ACHN (cell line): ENCODE measurements at regions not wholly inside any gene's neighbourhood (a gene's known extent, or its start where the extent isn't known, plus 50 kb on each side); places are given as distances from the start of the nearest gene placed in this dataset.
"Not testable (repeated sequence)": the region's sequence is repeated elsewhere in the genome, so short reads cannot be mapped to it uniquely, and the experiment has no call there.

Source experiments
- DNase-seq: peaks from one replicate; pipeline ENCODE4 v3.0.0-alpha.2; 2015
- in situ Hi-C: cut with HindIII; loops from 2 replicates; pipeline ENCODE4 v1.10.0; 2017; ENCODE audit warnings: low sequenced_read_pairs, low pct_ligation_motif_present, low pct_unique_long_range_greater_than_20kb

DNA sequence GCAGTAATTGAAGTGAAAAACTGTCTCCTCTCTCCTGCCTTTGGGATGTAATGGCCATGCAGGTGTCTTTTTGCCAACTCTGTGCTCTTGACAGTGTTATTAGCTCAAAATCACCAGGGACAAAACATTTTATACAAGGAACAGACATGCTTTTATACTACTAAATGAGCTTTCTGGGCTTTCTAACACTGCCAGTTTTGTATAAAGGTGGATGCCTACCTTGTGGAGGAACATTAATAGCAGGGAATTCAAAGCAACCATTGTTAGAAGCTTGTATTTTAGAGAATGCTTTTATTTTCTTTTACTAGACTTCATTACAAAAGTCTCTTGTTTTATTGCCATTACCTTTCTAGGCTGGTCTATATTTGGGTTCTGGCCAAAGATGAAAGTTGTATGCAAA lies 54.7 kb upstream of the ARSJ start:
- no peak for DNase-seq
- in situ Hi-C loops = no loop called here

DNA sequence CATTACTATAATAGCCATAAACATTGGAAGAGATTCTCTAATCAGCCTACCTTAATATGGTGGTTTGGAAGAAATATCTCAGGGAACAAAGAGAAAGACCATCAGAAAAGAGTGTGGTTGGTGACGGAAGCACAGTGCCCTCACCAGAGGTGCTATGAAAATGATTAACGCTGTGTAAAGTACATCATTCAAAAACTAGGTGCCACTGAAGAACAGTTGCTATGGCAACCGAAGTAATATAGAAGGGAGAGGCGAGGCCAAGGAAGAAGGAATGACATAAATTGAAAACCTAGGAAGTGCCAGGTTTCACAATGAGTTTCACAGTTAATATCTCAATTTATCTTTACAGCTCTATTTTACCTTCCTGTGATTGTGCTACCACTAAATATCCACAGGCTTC lies 57.0 kb upstream of the ARSJ start:
- in situ Hi-C loops = no loop called here
- DNase-seq = no peak

DNA sequence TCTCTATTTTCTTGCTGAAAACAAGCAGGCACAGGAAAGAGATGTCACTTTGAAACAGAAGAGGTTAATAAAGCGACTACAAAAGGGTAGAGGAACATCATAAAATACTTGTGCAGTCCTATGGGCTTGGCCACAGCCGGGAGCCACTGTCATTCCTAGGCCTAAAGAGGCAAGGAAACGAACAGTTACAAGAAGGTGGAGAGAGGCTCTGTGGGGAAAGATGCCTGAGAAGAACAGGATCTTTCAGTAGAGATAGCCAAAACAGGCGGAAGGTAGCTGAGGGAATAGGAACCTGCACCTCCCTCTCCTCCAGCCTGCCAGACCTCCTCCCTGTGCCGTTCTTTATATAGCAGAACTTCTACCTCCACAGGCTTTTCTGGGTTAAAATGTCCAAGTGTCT lies 57.4 kb upstream of the ARSJ start:
- no peak for DNase-seq
- in situ Hi-C loops = no loop called here

DNA sequence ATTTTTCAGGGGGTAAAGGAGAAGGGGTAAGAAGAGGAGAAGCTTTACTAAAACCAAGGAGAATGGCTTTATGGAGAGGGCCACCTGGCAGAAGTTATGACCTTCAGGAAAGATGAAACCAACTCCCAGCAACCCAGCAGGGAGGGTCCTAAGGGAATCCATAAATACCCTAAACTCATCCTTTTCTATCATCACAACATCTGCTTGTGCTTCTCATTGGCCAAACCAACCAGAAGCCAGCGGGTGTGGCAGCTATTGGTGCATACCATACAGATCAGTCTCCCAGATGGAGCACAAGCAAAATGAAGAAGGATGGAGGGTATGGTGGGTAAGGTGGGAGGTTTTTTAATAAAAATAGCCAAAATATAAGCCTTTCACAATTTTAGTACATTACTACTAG lies 58.5 kb upstream of the ARSJ start:
- DNase-seq = no peak
- in situ Hi-C loops = no loop called here

DNA sequence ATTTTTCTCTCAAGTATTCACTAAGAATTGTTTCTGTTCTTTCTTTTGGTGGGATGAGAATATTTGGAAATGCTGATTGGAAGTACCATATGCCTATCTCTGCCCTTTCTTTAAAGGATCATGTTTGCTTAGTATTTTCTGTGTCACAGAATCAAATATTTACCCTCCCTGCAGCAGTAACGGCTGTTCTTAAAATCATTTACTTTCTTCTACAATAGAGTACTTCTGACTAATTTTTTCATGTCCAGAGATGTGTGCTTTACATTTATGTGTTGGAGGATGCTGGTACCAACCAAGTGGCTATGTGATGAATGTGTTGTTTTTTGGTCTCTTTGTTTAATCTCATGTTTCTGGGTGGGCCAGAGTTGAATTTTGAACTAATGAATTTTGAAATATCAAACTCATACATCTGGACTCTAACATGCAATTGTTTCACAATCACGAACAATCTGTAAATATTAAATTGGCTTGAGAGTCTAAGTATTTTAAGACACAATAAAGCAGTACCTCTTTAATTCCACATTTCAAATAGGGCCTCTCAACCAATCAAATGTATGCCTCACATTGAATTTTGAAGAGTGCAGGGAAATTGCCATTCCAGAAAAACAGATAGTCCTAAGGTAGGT lies 59.4 kb upstream of the ARSJ start:
- in situ Hi-C loops = no loop called here

DNA sequence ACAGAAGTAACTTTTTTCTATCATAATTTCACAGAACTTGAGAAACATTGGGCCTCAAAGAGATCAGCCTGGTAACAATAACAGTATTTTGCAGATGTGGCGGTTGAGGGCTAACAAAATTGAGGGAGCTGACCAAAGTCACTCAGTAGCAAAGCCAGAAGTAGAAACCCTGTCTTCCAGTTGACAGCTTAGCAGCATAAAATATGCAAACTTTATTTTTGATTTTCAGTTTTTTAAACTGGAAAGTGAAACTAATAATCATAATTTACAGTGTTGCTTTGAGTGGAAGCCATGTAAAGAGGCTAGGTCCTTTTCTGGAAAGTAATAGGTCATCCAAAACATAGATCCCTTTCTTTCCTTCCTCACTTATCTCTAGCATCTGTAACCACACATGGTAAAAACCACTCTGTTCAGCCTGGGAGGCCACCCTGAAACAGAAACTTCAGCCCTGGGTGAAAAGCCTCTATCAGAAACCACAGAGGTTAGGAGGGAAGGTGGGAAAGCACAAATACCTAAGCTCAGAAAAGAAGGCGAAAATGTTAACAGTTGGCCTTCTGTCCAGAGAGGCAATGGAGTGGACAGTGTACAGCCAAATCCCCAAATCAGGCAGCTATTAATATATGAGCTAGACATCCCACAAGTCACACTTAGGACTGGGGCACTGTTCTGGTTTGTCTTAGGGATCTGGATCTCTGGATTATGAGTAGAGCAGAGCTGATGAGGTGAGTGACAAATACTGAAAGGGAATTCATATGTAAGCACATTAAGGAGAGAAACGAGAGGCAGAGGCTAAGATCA lies 61.1 kb upstream of the ARSJ start:
- DNase-seq = no peak
- in situ Hi-C loops = no loop called here

More for the DNA sequence above, 59.4 kb upstream of the ARSJ start:
- DNase-seq = no peak

DNA sequence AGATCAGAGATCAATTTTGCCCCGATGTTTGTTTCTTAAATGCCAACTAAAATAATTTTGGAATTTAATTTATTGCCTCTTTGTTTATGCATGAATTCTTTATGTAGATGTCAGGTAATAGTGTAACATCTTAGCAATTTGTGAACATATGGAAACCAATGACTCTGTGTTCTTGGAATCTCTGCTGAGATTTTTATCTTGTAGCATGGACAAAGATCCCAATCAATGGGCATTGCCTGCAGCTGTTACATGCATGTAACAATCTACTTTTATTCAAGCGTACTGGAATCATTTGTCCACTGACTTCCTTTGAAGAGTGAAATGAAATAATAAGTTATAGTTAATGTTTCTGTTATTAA lies 61.6 kb upstream of the ARSJ start:
- in situ Hi-C loops = no loop called here
- DNase-seq = no peak

DNA sequence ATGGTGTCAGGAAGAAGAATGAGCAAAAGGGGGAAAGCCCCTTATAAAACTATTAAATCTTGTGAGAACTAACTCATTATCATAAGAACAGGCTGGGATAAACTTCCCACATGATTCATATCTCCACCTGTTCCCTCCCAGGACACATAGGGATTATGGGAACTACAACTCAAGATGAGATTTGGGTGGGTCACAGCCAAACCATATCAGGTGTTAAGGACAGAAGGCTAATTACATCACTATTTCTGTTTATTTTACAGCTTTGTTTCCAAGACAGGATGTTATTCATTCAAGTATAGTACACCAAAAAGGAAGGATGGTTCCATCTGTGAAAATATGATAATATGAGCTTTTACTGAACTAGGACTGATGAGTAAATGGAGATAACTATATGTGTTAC lies 63.7 kb upstream of the ARSJ start:
- in situ Hi-C loops = no loop called here

DNA sequence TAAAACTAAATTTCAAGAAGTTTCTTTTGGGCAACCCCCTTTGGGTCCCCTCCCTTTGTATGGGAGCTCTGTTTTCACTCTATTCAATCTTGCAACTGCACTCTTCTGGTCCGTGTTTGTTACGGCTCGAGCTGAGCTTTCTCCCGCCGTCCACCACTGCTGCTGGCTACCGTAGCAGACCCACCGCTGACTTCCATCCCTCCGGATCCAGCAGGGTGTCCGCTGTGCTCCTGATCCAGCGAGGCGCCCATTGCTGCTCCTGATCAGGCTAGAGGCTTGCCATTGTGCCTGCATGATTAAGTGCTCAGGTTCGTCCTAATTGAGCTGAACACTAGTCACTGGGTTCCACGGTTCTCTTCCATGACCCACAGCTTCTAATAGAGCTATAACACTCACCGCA lies 64.9 kb upstream of the ARSJ start:
- DNase-seq, in situ Hi-C loops: not testable (repeated sequence)

More for the DNA sequence above, 63.7 kb upstream of the ARSJ start:
- DNase-seq = no peak

DNA sequence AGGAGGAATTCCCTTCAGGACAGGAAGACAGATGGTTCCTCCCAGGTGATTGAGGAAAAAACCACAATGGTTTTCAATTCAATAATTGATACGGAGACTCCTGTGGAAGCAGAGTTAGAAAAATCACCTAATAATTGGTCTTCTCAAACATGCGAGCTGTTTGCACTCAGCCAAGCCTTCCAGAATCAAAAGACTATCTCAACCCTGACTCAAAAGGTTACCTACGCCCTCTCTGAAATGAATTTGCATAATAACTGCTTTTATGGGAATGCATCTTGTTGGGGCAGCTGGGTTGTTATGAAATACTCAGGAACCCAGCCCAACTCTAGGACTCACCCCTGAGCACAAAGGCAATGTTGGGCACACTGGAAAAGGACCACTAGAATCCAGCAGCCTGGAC lies 66.9 kb upstream of the ARSJ start:
- DNase-seq = no peak
- in situ Hi-C loops = no loop called here

DNA sequence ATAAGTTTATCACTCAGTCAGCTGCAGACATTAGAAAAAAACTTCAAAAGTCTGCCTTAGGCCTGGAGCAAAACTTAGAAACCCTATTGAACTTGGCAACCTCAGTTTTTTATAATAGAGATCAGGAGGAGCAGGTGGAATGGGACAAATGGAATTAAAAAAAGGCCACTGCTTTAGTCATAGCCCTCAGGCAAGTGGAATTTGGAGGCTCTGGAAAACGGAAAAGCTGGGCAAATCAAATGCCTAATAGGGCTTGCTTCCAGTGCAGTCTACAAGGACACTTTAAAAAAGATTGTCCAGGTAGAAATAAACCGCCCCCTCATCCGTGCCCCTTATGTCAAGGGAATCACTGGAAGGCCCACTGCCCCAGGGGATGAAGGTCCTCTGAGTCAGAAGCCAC lies 68.7 kb upstream of the ARSJ start:
- in situ Hi-C loops = not testable (repeated sequence)

DNA sequence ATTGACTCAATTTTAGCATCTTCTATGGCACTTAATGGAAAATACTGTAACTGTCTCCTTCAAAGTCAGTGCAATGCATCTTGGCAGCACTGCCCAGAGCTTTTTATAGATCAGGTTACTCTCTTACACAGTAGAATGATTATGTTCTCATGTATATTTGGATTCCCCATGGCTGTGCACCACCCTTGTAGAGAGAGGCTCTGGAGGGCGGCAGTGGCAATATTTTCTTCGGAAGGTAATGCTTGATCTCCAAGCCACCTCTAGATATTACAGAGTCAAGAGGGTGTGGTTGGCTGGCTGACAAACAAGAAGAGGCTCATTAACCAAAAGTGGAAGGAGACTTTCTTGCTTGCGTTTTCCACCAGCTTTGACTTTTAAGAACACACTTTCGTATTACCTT lies 72.8 kb upstream of the ARSJ start:
- in situ Hi-C loops = no loop called here
- DNase-seq = no peak

More for the DNA sequence above, 68.7 kb upstream of the ARSJ start:
- not testable (repeated sequence) for DNase-seq

DNA sequence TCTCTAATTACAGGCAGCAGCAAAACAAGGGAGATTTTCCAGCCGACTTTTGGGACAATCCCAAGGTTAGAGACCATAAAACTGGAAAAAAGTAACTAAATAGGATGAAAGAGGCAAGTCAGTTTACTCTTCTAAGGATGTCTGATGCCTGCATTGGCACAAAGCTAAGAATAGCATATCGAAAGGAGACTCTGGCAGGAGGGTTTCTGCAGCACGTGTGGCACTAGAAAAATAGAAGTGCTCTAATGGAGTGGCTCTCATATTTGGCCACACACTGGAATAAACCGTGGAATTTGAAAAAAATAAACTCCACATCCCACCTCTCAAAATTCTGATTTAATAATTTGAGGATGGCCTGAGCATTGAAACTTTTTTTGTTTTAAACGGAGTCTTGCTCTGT lies 77.2 kb upstream of the ARSJ start:
- in situ Hi-C loops = no loop called here
- DNase-seq = no peak

DNA sequence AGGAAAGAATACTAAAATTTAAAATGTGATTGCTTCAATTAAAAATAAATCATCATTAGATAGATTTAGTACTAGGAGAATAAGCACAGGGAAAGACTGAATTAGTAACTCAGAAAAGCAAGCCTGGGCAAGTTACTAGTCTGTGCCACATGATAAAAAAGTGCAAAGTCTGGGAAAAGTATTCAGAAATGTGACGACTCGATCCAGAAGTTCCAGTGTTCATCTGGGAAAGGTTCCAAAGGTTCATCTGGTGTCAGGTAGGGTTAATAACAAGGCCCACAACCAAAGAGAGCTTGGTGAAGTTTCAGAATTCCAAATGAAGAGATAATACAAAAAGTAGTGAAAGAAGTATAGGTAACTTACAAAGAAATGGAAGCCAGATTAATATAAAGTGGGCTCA lies 78.3 kb upstream of the ARSJ start:
- in situ Hi-C loops = no loop called here
- no peak for DNase-seq

DNA sequence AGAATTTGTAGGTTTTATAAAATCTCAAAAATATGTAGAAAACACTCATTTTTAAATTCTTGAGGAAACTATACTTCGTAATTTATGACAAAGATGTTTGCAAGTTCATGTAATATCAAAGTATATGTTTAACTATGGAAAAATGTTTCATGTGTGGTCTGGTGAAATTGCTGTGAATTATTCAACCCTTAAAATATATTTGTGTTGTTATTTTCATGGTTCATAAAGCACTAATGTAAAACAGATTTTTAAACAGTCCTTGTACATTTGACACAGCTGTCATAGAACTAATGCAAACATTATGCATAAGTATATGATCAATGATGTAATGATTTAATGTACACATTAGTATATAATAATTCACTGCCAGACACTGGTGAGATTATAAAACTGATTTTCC lies 83.1 kb upstream of the ARSJ start:
- in situ Hi-C loops = no loop called here
- DNase-seq = no peak

DNA sequence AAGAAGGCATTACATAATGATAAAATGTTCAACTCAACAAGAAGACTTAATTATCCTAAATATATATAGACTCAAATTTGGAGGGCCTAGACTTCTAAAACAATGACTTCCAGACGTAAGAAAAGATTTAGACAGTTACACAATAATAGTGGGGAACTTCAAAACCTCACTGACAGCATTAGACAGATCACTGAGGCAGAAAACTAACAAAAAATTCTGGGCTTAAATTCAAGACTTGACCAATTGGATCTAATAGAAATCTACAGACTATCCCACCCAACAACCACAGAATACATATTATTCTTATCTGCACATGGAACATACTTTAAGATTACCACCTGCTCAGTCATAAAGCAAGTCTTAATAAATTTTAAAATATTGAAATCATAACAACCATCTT lies 93.3 kb upstream of the ARSJ start:
- DNase-seq = no peak
- in situ Hi-C loops = no loop called here

DNA sequence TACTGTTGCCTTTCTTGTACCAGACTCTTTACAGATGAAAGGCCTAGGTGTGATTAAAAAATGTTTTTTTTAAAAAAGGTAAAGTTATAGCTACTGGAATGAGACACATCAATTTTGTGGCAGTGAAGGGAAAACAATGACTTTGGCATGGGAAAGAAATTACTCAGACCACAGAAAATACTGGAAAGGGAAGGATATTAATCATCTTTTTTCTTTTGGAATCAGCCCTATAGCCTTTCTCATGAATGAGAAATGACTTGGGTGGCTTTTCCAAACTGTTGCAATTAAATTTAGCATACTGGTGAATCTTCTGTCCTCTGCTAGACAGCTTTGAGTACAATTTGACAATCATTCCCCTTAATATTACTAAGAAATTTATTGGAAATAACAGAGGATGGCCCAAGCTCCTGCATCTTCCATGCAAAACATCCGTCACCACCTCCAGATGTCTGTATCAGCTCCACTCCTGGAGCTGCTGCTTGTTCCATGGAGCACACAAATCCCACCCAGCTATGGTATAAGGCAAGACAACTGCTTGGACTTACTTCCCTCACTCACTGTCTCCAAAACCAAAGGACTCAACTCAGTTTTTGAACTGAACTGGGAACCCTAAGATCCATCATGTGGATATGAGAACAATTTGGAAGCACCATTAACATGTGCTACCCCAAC lies 97.6 kb upstream of the ARSJ start:
- in situ Hi-C loops = no loop called here
- DNase-seq = no peak

DNA sequence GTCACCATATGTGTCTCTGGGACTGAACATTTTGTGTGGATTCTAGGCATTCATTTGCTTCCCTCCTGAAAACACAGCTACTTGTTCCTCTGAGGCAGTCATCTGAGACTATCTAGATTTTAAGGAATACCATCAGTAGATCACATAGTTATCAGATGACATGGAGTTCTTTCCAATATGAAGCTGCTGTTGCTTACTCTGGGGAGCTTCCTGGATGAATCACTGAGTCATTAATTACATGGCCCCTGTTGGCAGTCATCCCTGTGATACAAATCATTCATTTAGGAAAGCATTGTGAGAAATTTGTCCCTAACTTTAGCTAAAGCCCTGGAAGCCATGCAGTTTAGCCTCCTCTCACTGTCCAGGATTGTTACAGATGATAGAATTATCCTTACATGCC lies 98.2 kb upstream of the ARSJ start:
- in situ Hi-C loops = no loop called here

DNA sequence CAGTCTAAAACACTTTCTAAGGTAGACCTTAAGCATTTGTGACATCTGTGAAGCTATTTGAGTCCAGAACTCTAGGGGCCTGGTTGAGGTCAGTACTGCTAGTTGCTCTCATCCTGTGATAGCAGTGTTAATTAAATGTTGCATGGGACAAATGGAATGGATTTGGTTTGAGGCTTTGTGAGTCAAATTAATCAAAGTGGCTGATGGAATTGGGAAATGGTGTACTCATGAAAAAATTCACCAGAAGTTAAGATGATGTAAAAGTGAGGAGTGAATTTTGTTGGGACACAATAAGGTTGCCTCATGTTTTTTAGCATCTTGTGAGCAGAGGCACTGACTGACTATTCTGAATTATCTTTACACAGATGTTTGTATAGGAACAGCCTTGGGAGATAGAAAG lies 99.2 kb upstream of the ARSJ start:
- in situ Hi-C loops = no loop called here
- no peak for DNase-seq

More for the DNA sequence above, 98.2 kb upstream of the ARSJ start:
- DNase-seq = peak; percentile 36

DNA sequence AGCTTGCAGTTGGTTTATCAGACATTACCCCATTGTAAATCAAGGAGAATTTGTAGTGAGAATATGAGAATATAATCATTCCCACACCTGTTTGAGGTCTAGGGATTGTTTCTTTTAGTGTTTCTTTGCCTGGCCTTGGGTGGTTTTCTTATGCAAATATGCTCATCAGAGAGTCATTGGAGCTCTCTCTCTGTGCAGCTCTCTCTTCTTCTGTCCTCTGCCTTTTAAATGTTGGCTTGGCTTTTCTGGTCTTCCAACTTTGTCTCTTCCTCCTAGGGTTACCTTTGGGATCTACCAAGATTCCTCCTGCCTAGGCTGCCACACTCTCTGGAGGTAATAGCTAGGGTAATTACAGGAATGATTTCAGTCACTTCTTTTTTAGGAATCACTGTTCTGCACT lies 102.3 kb upstream of the ARSJ start:
- in situ Hi-C loops = no loop called here
- DNase-seq = no peak
